ENCODE measurements at regions not wholly inside any gene's neighbourhood (a gene's known extent, or its start where the extent isn't known, plus 50 kb on each side); places are given as distances from the start of the nearest gene placed in this dataset.
A peak's percentile ranks its signal among the peaks of the same experiment; 100 is the strongest.

- 85% methylated on average over 13 of the region's 13 CpGs; no CpG with 5 or more reads in 1 of the 2 experiments for WGBS, 2 experiments (ENCODE audit: extremely low coverage in 1 of 2, insufficient coverage in 1 of 2, insufficient read length in 1 of 2, insufficient replicate concordance in 2 of 2, low coverage in 1 of 2, low lambda C conversion rate in 2 of 2, missing lambda C conversion rate in 1 of 2)
- FAIRE-seq (no peak), DNase-seq (ENCODE audit: low read depth in 1 of 2, low spot score in 2 of 2) (no peak)
- peaks cover 0 to 9% (median under 1%) of the 10 kb centered on the region in 4 experiments; a peak in 3 of 7 replicates for H3K4me1 ChIP-seq (replicated peaks in 1 of 4; ENCODE audit: control insufficient read depth in 3 of 4, insufficient read depth in 4 of 4, low read length in 3 of 4)
- no peak overlapping the region for H3K4ac ChIP-seq (replicated peaks; ENCODE audit: insufficient read length, low read depth, low read length)
- H3K23ac ChIP-seq (ENCODE audit: insufficient read length), result no peak overlapping the region
- no peak overlapping the region for H3K56ac ChIP-seq (replicated peaks; ENCODE audit: insufficient read length, low read depth, low read length)
- peak overlapping the region; percentile 84; the same call in 1 of the 2 replicates for H2AK5ac ChIP-seq (ENCODE audit: low read depth, low read length)
- no peaks in the 10 kb centered on the region for H3K27me3 ChIP-seq (replicated peaks in 1 of 4; ENCODE audit: control insufficient read depth in 3 of 4, extremely low read depth in 1 of 4, insufficient read depth in 3 of 4, low read length in 3 of 4)
- no peaks in the 10 kb centered on the region; a peak in 1 of 4 replicates for H3K79me2 ChIP-seq (ENCODE audit: control insufficient read depth in 1 of 2, insufficient read depth in 2 of 2, low read length in 2 of 2)
- no peak overlapping the region for H2BK20ac ChIP-seq (ENCODE audit: low read length)
- H3K23me2 ChIP-seq (ENCODE audit: low read depth, low read length), result no peaks in the 10 kb centered on the region; the same call in 1 of the 2 replicates
- ChIA-PET CTCF (ENCODE audit: partially characterized antibody) (interaction anchor here (0.7 to 7.7 kb wide), 27 partner anchors 8 to 681 kb away, joined by 3 to 80 read pairs (median 4); no protein-coding TSS in a partner anchor), POLR2A (ENCODE audit: partially characterized antibody) (interaction anchor here (1.3 kb wide), 1 partner anchor 17 kb away, joined by 3 read pairs; no protein-coding TSS in a partner anchor)
- peaks cover 3% of the 10 kb centered on the region; the same call in 1 of the 2 replicates for H3K79me1 ChIP-seq (ENCODE audit: low read depth, low read length)
- no peak overlapping the region for H2BK15ac ChIP-seq (ENCODE audit: low read length)
- H3K9ac ChIP-seq (replicated peaks in 1 of 4; ENCODE audit: extremely low read depth in 1 of 4, low read depth in 3 of 4, low read length in 3 of 4), result no peak overlapping the region
- no peak overlapping the region; the same call in 1 of the 2 replicates for H3K18ac ChIP-seq (ENCODE audit: extremely low read depth, low read length)
- H4K91ac ChIP-seq (replicated peaks; ENCODE audit: insufficient read length, low read length), result no peak overlapping the region
- no peak overlapping the region for H2BK120ac ChIP-seq (replicated peaks; ENCODE audit: low read depth, low read length)
- no peak overlapping the region for H2BK12ac ChIP-seq (ENCODE audit: low read depth, low read length)
- H3K27ac ChIP-seq (ENCODE audit: low read depth, low read length), result no peak overlapping the region
- no peak overlapping the region for H3K4me2 ChIP-seq (ENCODE audit: insufficient read depth in 1 of 2, low read depth in 2 of 2, low read length in 2 of 2)
- peaks cover 2 to 5% of the 10 kb centered on the region in 2 experiments for H4K20me1 ChIP-seq (replicated peaks in 1 of 2; ENCODE audit: control insufficient read depth in 1 of 2, insufficient read depth in 2 of 2, low read length in 2 of 2)
- no peak overlapping the region for H4K8ac ChIP-seq (ENCODE audit: extremely low read depth, insufficient read depth, low read length)
- H2BK5ac ChIP-seq (ENCODE audit: low read depth, low read length), result no peak overlapping the region
- H4K5ac ChIP-seq (ENCODE audit: insufficient read length, low read depth, low read length), result no peak overlapping the region
- no peak overlapping the region for H3K14ac ChIP-seq (ENCODE audit: insufficient read length)
- H3K4me3 ChIP-seq (ENCODE audit: extremely low read depth in 1 of 4, insufficient read depth in 2 of 4, low read depth in 3 of 4, low read length in 4 of 4), result no peak overlapping the region
- H3K9me3 ChIP-seq (ENCODE audit: insufficient read depth in 2 of 2, low read depth in 1 of 2, low read length in 1 of 2), result no peaks in the 10 kb centered on the region
- H2AFZ ChIP-seq (ENCODE audit: low read length), result no peak overlapping the region
- H3K36me3 ChIP-seq (ENCODE audit: control insufficient read depth in 2 of 4, insufficient read depth in 4 of 4, low read length in 3 of 4), result no peaks in the 10 kb centered on the region
- TF ChIP-seq JUN (IDR thresholded peaks at IDR 0.05; ENCODE audit: low read depth, low read length), result no peak
- TF ChIP-seq TBP (IDR thresholded peaks at IDR 0.05; ENCODE audit: low read depth, low read length), result no peak
- TF ChIP-seq KDM1A (IDR thresholded peaks at IDR 0.05; ENCODE audit: borderline replicate concordance, low read length), result no peak
- no peak for TF ChIP-seq SP1 (IDR thresholded peaks at IDR 0.05; ENCODE audit: low read depth, low read length)
- TF ChIP-seq SUZ12 (IDR thresholded peaks at IDR 0.05; ENCODE audit: low read length), result no peak
- no peak for TF ChIP-seq GABPA (IDR thresholded peaks at IDR 0.05; ENCODE audit: borderline replicate concordance, insufficient read depth, low read length)
- no peak for TF ChIP-seq BRCA1 (IDR thresholded peaks at IDR 0.05; ENCODE audit: low read depth, low read length)
- TF ChIP-seq EP300 (IDR thresholded peaks at IDR 0.05; ENCODE audit: borderline replicate concordance in 1 of 2, low read depth in 2 of 2, low read length in 2 of 2), result no peak
- no peak for TF ChIP-seq SIX5 (IDR thresholded peaks at IDR 0.05; ENCODE audit: low read depth, low read length)
- no peak for TF ChIP-seq BACH1 (IDR thresholded peaks at IDR 0.05; ENCODE audit: low read length)
- TF ChIP-seq NRF1 (IDR thresholded peaks at IDR 0.05; ENCODE audit: low read depth, low read length), result no peak
- TF ChIP-seq BCL11A (IDR thresholded peaks at IDR 0.05; ENCODE audit: low read depth in 2 of 2, low read length in 2 of 2), result no peak
Measured at GRCh38 chr17:77332034-77332971, 191.5 kb downstream of the SEC14L1 start.
